ENCODE measurements at regions not wholly inside any gene's neighbourhood (a gene's known extent, or its start where the extent isn't known, plus 50 kb on each side); places are given as distances from the start of the nearest gene placed in this dataset.

GRCh38 chr7:101743995-101744360 is 73.4 kb upstream of the CUX1 start:
- TF ChIP-seq CTCF (IDR thresholded peaks at IDR 0.05) (no peak), POLR2A (IDR thresholded peaks at IDR 0.05) (no peak), POLR2AphosphoS5 (IDR thresholded peaks at IDR 0.05) (no peak), EP300 (IDR thresholded peaks at IDR 0.05) (no peak)
